ENCODE measurements at regions not wholly inside any gene's neighbourhood (a gene's known extent, or its start where the extent isn't known, plus 50 kb on each side); places are given as distances from the start of the nearest gene placed in this dataset.

- DNase-seq (ENCODE audit: low read depth), result no peak
Observed at GRCh38 chr7:22563621-22564241, 63.7 kb upstream of the STEAP1B start.

GRCh38 chr7:22563032-22563501 is 63.1 kb upstream of the STEAP1B start:
- DNase-seq (ENCODE audit: low read depth), result no peak

GRCh38 chr7:22561895-22562593 is 62.1 kb upstream of the STEAP1B start:
- DNase-seq (ENCODE audit: low read depth), result no peak

DNA sequence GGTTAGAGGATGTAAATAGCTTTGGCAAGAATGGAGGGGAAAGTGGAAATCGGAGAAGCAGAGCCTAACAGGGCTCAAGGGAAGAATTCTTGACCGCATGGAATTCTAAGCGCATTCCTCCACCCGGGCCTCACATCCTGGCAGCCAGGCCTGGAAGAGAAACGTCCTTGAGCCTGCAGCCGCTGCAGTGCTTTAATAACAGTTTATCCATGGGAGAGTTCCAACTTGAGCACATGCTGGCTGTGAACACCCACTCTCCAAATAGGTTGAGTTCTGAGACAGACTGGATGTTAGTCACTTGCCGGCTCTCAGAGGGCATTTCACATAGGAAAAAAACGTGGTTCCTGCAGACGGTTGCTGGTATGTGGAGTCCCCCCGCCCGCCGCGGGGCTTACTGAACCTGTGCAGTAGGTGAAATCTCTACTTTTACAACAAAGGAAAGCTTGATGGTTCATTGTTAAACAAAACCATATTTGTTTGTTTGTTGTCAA is 61.4 kb upstream of the STEAP1B start:
- DNase-seq (ENCODE audit: low read depth), result peak; percentile 68

- peak; percentile 58 for DNase-seq (ENCODE audit: low read depth)
Observed at GRCh38 chr7:22559829-22560489, 60.0 kb upstream of the STEAP1B start.

DNA sequence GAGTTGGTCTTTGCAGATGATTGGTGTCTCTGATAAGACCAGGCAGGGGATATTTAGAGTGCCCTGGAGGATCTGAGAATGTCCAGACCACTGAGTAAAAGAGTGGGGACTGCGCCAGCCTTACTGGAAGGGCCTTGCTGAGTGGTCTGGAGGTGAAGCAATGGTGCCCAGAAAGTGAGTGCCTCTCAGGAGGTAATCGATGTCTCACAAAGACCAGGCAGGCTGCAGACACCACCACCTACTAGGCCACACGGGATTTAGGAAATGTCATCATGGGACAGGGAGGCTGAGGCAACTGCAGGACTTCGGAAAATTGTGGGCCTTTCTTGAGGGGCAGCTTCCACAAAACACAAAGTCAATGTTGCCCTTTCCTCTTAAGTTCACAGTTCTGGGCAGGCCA is 57.2 kb upstream of the STEAP1B start:
- DNase-seq (ENCODE audit: low read depth), result no peak

- no peak for DNase-seq (ENCODE audit: low read depth)
Observed at GRCh38 chr7:22555476-22555875, 55.5 kb upstream of the STEAP1B start.

DNA sequence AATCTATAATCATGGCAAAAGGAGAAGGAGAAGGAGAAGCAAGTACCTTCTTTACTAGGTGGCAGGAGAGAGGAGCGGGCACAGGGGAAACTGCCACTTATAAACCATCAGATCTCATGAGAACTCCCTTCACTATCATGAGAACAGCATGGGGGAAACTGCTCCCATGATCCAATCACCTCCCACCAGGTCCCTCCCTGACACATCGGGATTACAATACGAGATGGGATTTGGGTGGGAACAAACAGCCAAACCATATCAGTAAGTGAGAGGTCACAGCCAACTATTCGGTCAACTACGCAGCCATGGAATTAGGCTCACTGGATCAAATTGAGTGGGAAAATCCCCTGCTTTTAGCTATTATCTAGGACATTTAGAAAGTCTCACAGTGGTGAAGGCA is 54.2 kb upstream of the STEAP1B start:
- no peak for DNase-seq (ENCODE audit: low read depth)

DNA sequence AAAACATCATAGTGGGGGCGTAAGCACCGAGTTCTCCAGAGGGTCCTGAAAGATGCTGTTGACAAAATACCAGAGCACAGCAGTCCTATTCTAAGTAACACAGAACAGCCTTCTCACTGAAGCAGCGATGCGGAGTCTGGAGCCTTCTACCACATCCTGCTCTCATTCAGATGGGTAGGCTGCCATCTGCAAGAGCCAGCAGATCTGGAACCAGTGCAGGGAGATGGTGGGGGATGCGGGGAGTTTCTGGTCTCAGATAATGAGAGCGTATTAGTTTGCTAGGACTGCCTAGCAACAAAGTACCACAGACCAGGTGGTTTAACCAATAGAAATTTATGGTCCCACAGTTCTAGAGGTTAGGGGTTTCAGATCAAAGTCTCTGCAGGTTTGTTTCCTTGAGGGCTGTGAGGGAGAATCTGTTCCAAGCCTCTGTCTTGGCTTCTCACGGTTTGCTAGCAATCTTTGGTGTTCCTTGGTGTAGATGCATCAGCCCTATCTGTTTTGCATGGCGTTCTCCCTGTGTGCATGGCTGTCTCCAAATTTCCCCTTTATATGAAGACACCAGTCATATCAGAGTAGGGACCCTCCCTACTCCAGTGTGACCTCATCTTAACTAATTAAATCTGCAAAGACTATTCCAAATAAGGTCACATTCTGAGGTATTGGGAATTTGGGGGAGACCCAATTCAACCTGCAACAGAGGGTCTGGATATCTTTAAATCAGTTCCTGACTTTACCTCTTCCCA is 52.0 kb upstream of the STEAP1B start:
- no peak for DNase-seq (ENCODE audit: low read depth)

DNA sequence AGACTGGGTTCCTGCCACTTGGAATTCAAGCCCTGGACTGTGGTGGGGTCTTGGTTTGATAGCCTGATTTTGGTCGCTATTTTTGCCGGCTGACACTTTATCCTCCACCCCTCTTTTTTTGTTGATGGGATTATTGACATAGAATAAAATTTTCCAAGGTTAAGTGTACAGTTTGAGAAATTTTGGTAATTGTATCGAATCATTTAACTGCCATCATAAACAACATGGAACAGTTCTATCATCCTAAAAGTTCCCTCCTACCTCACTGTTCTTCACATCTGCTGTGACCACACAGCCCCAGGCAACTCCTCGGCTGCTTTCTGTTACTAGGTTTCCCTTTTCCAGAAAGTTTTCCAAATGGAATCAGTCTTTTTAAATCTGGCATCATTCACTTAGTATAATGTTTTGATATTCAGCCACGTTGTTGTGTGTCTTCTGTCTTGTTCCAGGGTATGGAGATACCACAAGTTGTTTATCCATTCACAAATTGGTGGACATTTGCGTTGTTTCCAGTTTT is 50.6 kb upstream of the STEAP1B start:
- no peak for DNase-seq (ENCODE audit: low read depth)

DNA sequence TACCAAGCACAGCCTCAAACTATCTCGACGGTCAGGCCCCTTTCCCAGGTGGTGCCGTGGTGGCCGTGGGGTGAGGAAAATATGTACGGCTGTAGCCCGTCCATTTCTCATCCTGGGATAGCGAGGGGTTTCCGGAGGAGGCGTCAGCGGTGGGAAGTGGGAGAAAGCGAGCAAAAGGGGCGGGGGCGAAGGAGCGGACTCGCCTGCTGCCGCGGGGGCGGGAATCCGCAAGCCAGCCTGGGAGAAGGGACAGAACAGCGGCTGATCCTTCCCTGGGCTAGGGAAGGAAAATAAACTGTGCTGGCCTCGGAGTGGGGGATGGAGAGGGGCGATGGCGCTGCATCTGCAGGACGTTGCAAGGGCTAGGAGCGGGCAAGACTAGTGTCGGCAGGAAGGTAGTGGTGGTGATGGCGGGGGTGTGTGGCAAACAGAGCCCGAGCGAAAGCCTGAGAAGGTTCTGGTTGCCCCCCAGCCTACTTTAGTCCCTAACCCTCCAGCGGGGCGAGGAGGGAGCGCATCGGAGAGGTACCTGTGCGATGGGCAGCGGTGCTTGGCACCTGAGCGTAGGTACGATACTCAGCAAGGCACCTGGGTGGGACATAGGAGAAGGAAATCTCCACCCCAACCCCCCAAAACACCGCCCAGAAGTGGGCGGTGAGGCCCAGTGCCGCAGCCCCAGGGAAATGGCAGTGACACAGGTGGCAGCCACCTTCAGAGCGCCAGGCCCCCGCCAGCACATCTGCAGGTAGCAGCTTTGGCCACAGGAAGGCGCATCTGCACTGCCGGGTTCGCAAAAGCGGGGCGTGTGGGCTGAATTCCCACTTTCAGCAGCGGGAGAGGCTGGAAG is 49.9 kb upstream of the STEAP1B start:
- DNase-seq (ENCODE audit: low read depth), result no peak
